Caco-2 (cell line): ENCODE measurements at regions not wholly inside any gene's neighbourhood (a gene's known extent, or its start where the extent isn't known, plus 50 kb on each side); places are given as distances from the start of the nearest gene placed in this dataset.

Source experiments
- BruUV-seq: library from RNA; stranded (reverse); fragments of 400-500 nt; replicated peaks from 2 replicates; lab custom pipeline; 2021; lab: Mats Ljungman, UMichigan
- CTCF ChIA-PET: fragments of 300-600 bp; sonication (Branson Sonifier 250); formaldehyde crosslinking; loops from one replicate; lab custom pipeline; 2022; ENCODE audit warnings: antibody characterized with exemption; lab: Charles Lee
- POLR2A ChIA-PET: fragments of 300-600 bp; sonication (Branson Sonifier 250); formaldehyde crosslinking; loops from one replicate; lab custom pipeline; 2022; ENCODE audit warnings: antibody characterized with exemption; lab: Charles Lee
- DNase-seq, 2 experiments: peaks; one replicate each; pipeline versions ENCODE4 v3.0.0 to v3.0.0-alpha.2; 2020 to 2022
- H3K27me3 ChIP-seq: replicated peaks from 2 replicates; pipeline ENCODE4 v1.6.0; 2011; ENCODE audit warnings: low read length; ENCODE audit not compliant: control insufficient read depth, insufficient read depth
- H3K36me3 ChIP-seq: 2 replicates; pipeline ENCODE4 v1.5.1; 2011; ENCODE audit warnings: low read length; ENCODE audit not compliant: control insufficient read depth, insufficient read depth
- H3K4me1 ChIP-seq: fragments of 250-450 bp; sonication (Bioruptor Pico); 2 replicates; pipeline ENCODE4 v1.5.1; 2020; ENCODE audit warnings: mild to moderate bottlenecking
- H3K4me3 ChIP-seq: 2 replicates; pipeline ENCODE4 v1.5.1; 2011; ENCODE audit warnings: low read depth, mild to moderate bottlenecking, control low read depth, low read length
- H3K9me3 ChIP-seq: fragments of 250-450 bp; sonication (Bioruptor Pico); 2 replicates; pipeline ENCODE4 v1.5.1; 2020; ENCODE audit warnings: mild to moderate bottlenecking, moderate library complexity
- H3K27ac Mint-ChIP-seq: one replicate; pipeline ENCODE4 v1.8.0; 2022; ENCODE audit warnings: mixed read lengths; ENCODE audit not compliant: unreplicated experiment
- H3K27me3 Mint-ChIP-seq: one replicate; pipeline ENCODE4 v1.8.0; 2022; ENCODE audit warnings: mixed read lengths; ENCODE audit not compliant: insufficient read depth, unreplicated experiment
- H3K36me3 Mint-ChIP-seq: one replicate; pipeline ENCODE4 v1.8.0; 2022; ENCODE audit warnings: mild to moderate bottlenecking, mixed read lengths; ENCODE audit not compliant: insufficient read depth, unreplicated experiment
- H3K4me1 Mint-ChIP-seq: one replicate; pipeline ENCODE4 v1.8.0; 2022; ENCODE audit warnings: low read depth, mixed read lengths; ENCODE audit not compliant: unreplicated experiment
- H3K4me3 Mint-ChIP-seq: one replicate; pipeline ENCODE4 v1.8.0; 2022; ENCODE audit warnings: mild to moderate bottlenecking, moderate library complexity, mixed read lengths; ENCODE audit not compliant: unreplicated experiment
- H3K9me3 Mint-ChIP-seq: one replicate; pipeline ENCODE4 v1.8.0; 2022; ENCODE audit warnings: mixed read lengths; ENCODE audit not compliant: unreplicated experiment
- intact Hi-C: fragments of 100-400 bp; cut with micrococcal nuclease; formaldehyde crosslinking; loops from one replicate; pipeline ENCODE4 v1.10.0; 2022; ENCODE audit not compliant: unreplicated experiment
- TF ChIP-seq, protein P1 (sequence below), 2 experiments: fragments of 200-600 bp in 1 of 2; IDR thresholded peaks; 1 replicate in 1 of 2; 2 replicates in 1 of 2; pipeline versions ENCODE4 v1.5.1 to v1.8.0; 2011 to 2022; ENCODE audit warnings: antibody characterized with exemption in 1 of 2, control low read depth in 1 of 2, inconsistent platforms in 1 of 2, low read depth in 1 of 2, low read length in 1 of 2, mild to moderate bottlenecking in 1 of 2, moderate library complexity in 1 of 2; ENCODE audit not compliant: insufficient read depth in 1 of 2, severe bottlenecking in 1 of 2, unreplicated experiment in 1 of 2

DNA sequence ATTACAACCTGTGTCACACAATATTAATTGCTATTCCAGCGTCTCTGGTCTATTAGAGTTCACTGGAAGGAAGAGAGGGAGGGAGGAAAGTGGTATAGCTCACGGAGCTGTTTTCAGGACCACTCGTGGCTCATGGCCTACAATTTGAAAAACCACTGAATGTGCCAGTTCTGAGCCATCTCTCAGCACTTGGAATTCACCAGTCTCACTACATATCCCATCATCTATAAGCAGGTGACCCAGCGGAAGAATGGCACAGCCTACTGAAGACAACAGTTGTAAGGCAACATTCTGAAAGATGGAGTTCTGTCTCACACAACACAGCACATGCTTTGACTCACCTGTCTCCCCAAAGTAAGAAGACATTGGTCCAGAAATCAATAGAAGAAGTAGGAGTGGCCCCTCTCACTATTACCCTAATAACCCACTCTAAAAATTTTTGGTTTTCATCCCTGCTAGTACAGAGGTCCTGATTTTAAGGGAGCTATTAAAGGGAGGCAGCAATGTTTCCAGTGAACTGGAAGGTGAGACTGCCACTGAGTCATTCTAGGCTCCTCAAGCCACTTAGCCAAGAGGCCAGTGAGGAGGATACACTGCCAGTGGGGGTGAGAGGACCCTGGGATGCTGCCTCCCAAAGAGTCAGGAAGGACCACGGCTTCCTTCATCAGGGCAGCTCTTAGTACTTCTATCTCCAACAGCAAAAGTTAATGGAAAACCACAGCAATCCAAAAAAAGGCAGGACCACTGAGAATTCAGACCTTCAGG lies 50.0 kb upstream of the DOCK9 start:
- peaks cover 10% of the 10 kb centered on the region for H3K4me1 ChIP-seq
- no peak overlapping the region for H3K4me3 ChIP-seq
- H3K27me3 ChIP-seq: no peaks in the 10 kb centered on the region
- no TSS peak for BruUV-seq
- ChIA-PET CTCF (interaction anchor here (1.3 kb wide), 1 partner anchor 188 kb away, joined by 5 read pairs; no protein-coding TSS in a partner anchor), POLR2A (no interaction called here)
- no peak overlapping the region for H3K27ac Mint-ChIP-seq
- peaks cover 2% of the 10 kb centered on the region for H3K4me1 Mint-ChIP-seq
- intact Hi-C loops: no loop called here
- H3K9me3 ChIP-seq: peaks cover 7% of the 10 kb centered on the region; the same call in 1 of the 2 replicates
- no peaks in the 10 kb centered on the region for H3K9me3 Mint-ChIP-seq
- TF ChIP-seq, protein P1, sequence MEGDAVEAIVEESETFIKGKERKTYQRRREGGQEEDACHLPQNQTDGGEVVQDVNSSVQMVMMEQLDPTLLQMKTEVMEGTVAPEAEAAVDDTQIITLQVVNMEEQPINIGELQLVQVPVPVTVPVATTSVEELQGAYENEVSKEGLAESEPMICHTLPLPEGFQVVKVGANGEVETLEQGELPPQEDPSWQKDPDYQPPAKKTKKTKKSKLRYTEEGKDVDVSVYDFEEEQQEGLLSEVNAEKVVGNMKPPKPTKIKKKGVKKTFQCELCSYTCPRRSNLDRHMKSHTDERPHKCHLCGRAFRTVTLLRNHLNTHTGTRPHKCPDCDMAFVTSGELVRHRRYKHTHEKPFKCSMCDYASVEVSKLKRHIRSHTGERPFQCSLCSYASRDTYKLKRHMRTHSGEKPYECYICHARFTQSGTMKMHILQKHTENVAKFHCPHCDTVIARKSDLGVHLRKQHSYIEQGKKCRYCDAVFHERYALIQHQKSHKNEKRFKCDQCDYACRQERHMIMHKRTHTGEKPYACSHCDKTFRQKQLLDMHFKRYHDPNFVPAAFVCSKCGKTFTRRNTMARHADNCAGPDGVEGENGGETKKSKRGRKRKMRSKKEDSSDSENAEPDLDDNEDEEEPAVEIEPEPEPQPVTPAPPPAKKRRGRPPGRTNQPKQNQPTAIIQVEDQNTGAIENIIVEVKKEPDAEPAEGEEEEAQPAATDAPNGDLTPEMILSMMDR (IDR thresholded peaks at IDR 0.05; ENCODE audit: insufficient read depth in 1 of 2, low read depth in 1 of 2, low read length in 1 of 2, severe bottlenecking in 1 of 2, unreplicated experiment in 1 of 2): no peak
- no peak for DNase-seq
- no peaks in the 10 kb centered on the region for H3K36me3 ChIP-seq
- H3K27me3 Mint-ChIP-seq: no peaks in the 10 kb centered on the region
- H3K36me3 Mint-ChIP-seq: no peaks in the 10 kb centered on the region
- no peak overlapping the region for H3K4me3 Mint-ChIP-seq

DNA sequence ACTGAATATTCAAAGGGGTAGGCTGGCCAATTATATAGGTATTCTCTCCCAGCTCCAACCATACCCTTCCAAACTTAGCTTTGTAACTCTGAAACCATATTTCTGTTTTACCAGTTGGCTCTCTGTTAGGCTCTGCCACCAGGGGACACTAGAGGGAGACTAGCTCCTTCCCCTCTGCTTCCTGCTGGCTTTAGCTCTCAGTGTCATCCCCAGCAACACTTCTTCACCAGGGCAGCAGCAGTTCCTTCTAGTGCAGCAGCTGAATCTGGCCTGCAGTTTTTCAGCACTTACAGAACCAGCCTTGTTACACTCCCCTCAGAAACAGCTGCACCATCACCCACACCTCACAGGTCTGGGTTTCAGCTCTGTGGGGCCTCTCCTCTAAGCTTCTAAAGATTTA lies 51.0 kb upstream of the DOCK9 start:
- Histone ChIP-seq H3K36me3 (no peaks in the 10 kb centered on the region), H3K4me3 (no peak overlapping the region), H3K9me3 (peaks cover 7% of the 10 kb centered on the region; the same call in 1 of the 2 replicates), H3K4me1 (peaks cover 21% of the 10 kb centered on the region), H3K27me3 (no peaks in the 10 kb centered on the region)
- TF ChIP-seq, protein P1 (IDR thresholded peaks at IDR 0.05; ENCODE audit: insufficient read depth in 1 of 2, low read depth in 1 of 2, low read length in 1 of 2, severe bottlenecking in 1 of 2, unreplicated experiment in 1 of 2): peak; percentile 14 to 33
- H3K4me1 Mint-ChIP-seq: peaks cover 8% of the 10 kb centered on the region
- ChIA-PET POLR2A (no interaction called here), CTCF (interaction anchor here (0.6 to 1.3 kb wide), 4 partner anchors 36 to 189 kb away, joined by 3 to 5 read pairs (median 3); no protein-coding TSS in a partner anchor)
- no peak overlapping the region for H3K4me3 Mint-ChIP-seq
- DNase-seq: peak in 1 of 2 experiments; percentile 21
- intact Hi-C loops: no loop called here
- H3K27me3 Mint-ChIP-seq: no peaks in the 10 kb centered on the region
- no peaks in the 10 kb centered on the region for H3K36me3 Mint-ChIP-seq
- no peak overlapping the region for H3K27ac Mint-ChIP-seq
- no TSS peak for BruUV-seq
- no peaks in the 10 kb centered on the region for H3K9me3 Mint-ChIP-seq

DNA sequence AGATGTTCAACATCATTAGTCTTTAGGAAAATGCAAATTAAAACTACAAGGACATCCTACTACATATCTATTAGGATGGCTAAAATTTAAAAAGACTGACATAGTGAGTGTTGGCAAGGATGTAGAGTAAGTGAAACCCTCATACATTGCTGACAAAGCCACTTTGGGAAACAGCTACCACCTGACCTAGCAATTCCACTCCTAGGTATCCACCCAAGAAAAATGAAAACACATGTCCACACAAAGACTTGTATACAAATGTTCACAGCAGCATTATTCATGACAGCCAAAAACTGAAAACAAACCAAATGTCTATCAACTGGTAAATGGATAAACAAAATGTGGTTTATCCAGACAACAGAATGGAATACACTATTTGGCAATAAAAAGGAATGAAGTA lies 51.7 kb upstream of the DOCK9 start:
- ChIA-PET POLR2A (no interaction called here), CTCF (interaction anchor here (1.1 kb wide), 1 partner anchor 35 kb away, joined by 3 read pairs; no protein-coding TSS in a partner anchor)
- intact Hi-C loops: no loop called here
- no peaks in the 10 kb centered on the region for H3K9me3 Mint-ChIP-seq
- no peaks in the 10 kb centered on the region for H3K36me3 ChIP-seq
- DNase-seq: no peak
- no peaks in the 10 kb centered on the region for H3K27me3 Mint-ChIP-seq
- H3K4me1 Mint-ChIP-seq: peaks cover 15% of the 10 kb centered on the region
- H3K27ac Mint-ChIP-seq: no peak overlapping the region
- TF ChIP-seq, protein P1 (IDR thresholded peaks at IDR 0.05; ENCODE audit: insufficient read depth in 1 of 2, low read depth in 1 of 2, low read length in 1 of 2, severe bottlenecking in 1 of 2, unreplicated experiment in 1 of 2): no peak
- H3K4me1 ChIP-seq: peaks cover 28% of the 10 kb centered on the region
- no peak overlapping the region for H3K4me3 ChIP-seq
- BruUV-seq: no TSS peak
- H3K9me3 ChIP-seq: peaks cover 7% of the 10 kb centered on the region; the same call in 1 of the 2 replicates
- no peak overlapping the region for H3K4me3 Mint-ChIP-seq
- no peaks in the 10 kb centered on the region for H3K27me3 ChIP-seq
- no peaks in the 10 kb centered on the region for H3K36me3 Mint-ChIP-seq
